Tibial nerve (tissue), 4 donors: ENCODE measurements at regions not wholly inside any gene's neighbourhood (a gene's known extent, or its start where the extent isn't known, plus 50 kb on each side); places are given as distances from the start of the nearest gene placed in this dataset.

Source experiments
- DNase-seq, 2 donors: peaks; one replicate each; pipeline ENCODE4 v3.0.0-alpha.2; 2019; ENCODE audit warnings: low spot score in 2 of 2
- H3K27ac ChIP-seq, 4 donors: fragments of 200-600 bp; sonication (generic) in 3 of 4; one replicate each; pipeline ENCODE4 v1.5.1; 2017 to 2019; ENCODE audit warnings: mild to moderate bottlenecking in 1 of 4
- H3K27me3 ChIP-seq, 2 donors: fragments of 200-600 bp; sonication (generic) in 1 of 2; one replicate each; pipeline versions ENCODE4 v1.5.1 to v1.6.0; 2017 to 2019
- H3K36me3 ChIP-seq, 3 donors: fragments of 200-600 bp; sonication (generic); one replicate each; pipeline ENCODE4 v1.5.1; 2018 to 2019
- H3K4me1 ChIP-seq, 4 donors: fragments of 200-600 bp; sonication (generic) in 3 of 4; one replicate each; pipeline ENCODE4 v1.5.1; 2017 to 2019
- H3K4me3 ChIP-seq, 4 donors: fragments of 200-600 bp; sonication (generic) in 3 of 4; one replicate each; pipeline ENCODE4 v1.5.1; 2017 to 2019; ENCODE audit warnings: mild to moderate bottlenecking in 1 of 4, moderate library complexity in 1 of 4
- H3K9me3 ChIP-seq, 4 donors: fragments of 200-600 bp; sonication (generic) in 3 of 4; one replicate each; pipeline ENCODE4 v1.5.1; 2017 to 2019
- CTCF ChIP-seq, 5 experiments: fragments of 200-600 bp in 3 of 5; fragments of 450-650 bp in 2 of 5; sonication (generic) in 3 of 5; IDR thresholded peaks; one replicate each; pipeline ENCODE4 v1.5.1; 2016 to 2019; ENCODE audit warnings: antibody characterized with exemption in 5 of 5, mild to moderate bottlenecking in 3 of 5, moderate library complexity in 2 of 5
- EP300 ChIP-seq, 2 donors: sonication (generic); formaldehyde crosslinking; IDR thresholded peaks; one replicate each; pipeline ENCODE4 v1.6.1; 2017; ENCODE audit warnings: antibody characterized with exemption in 2 of 2, mild to moderate bottlenecking in 1 of 2
- POLR2A ChIP-seq, 2 donors: fragments of 450-650 bp; IDR thresholded peaks; one replicate each; pipeline ENCODE4 v1.6.1; 2017; ENCODE audit warnings: antibody characterized with exemption in 2 of 2, mild to moderate bottlenecking in 2 of 2, moderate library complexity in 2 of 2
- WGBS, 2 donors: methylation state at CpG; one replicate each; pipeline ENCODE4 v1.1.5; 2018; 5-methylcytosine and 5-hydroxymethylcytosine counted together

GRCh38 chr22:34943830-34944229 lies 122.1 kb upstream of the ISX start:
- DNase-seq = no peak
- no peaks in the 10 kb centered on the region for H3K27me3 ChIP-seq
- 65 to 74% methylated on average over 2 of the region's 2 CpGs for WGBS, 2 donors
- H3K9me3 ChIP-seq = peaks cover 0 to 25% (median 0%) of the 10 kb centered on the region in 4 donors
- TF ChIP-seq CTCF (IDR thresholded peaks at IDR 0.05) (no peak), POLR2A (IDR thresholded peaks at IDR 0.05) (no peak), EP300 (IDR thresholded peaks at IDR 0.05) (no peak)
- no peaks in the 10 kb centered on the region for H3K4me1 ChIP-seq
- no peaks in the 10 kb centered on the region for H3K36me3 ChIP-seq
- no peak overlapping the region for H3K27ac ChIP-seq
- no peak overlapping the region for H3K4me3 ChIP-seq

- no peak for DNase-seq
- WGBS, 2 donors = 90 to 97% methylated on average over 5 of the region's 5 CpGs
- Histone ChIP-seq H3K9me3 (peaks cover 0 to 5% (median 0%) of the 10 kb centered on the region in 4 donors), H3K27ac (no peak overlapping the region), H3K4me1 (no peaks in the 10 kb centered on the region), H3K36me3 (no peaks in the 10 kb centered on the region), H3K4me3 (no peak overlapping the region), H3K27me3 (no peaks in the 10 kb centered on the region)
- TF ChIP-seq EP300 (IDR thresholded peaks at IDR 0.05) = no peak
- no peak for TF ChIP-seq POLR2A (IDR thresholded peaks at IDR 0.05)
- TF ChIP-seq CTCF (IDR thresholded peaks at IDR 0.05) = no peak
These were observed 119.5 kb upstream of the ISX start for GRCh38 chr22:34946339-34946985.

DNA sequence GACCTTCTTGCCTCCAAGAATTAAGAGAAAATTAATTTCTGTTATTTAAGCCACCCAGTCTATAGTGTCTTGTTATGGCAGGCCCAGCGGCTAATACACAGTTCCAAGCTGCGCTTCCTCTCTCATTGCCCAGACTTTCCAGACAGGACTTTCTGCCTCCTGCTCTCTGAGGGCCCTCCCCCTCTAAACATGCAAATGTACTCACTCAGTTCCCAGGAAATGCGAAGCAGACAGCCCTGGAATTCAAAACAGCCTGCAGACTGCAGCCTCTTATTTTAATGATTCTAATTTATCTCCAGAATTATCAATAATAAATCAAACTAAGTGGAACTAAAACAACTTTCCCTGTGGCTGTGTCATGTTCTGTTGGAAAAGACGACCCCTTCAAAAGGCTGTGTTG lies 115.5 kb upstream of the ISX start:
- Histone ChIP-seq H3K27ac (no peak overlapping the region), H3K9me3 (no peaks in the 10 kb centered on the region), H3K36me3 (no peaks in the 10 kb centered on the region), H3K4me3 (no peak overlapping the region), H3K4me1 (no peaks in the 10 kb centered on the region), H3K27me3 (no peaks in the 10 kb centered on the region)
- TF ChIP-seq EP300 (IDR thresholded peaks at IDR 0.05) (no peak), POLR2A (IDR thresholded peaks at IDR 0.05) (no peak), CTCF (IDR thresholded peaks at IDR 0.05) (no peak)
- 18 to 26% methylated on average over 4 of the region's 4 CpGs for WGBS, 2 donors
- no peak for DNase-seq

DNA sequence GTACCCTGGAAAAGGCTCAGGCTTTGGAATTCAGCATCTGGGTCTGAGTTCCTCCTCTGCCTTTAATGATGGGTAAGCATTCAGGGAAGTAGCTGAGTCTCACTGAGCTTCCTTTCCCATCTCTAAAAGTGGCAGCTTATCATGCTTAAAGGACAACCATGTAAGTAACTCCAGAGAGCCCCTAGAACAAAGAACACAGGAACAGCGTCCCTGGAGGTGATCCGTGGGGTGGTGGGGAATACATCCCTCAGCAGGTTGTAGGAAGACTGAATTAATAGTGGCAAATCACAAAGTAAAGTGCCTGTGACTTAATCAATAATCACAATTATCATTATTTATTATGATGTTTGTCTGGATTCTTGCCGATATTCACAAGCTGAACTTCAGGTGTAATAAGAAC lies 114.7 kb upstream of the ISX start:
- Histone ChIP-seq H3K9me3 (no peaks in the 10 kb centered on the region), H3K36me3 (no peaks in the 10 kb centered on the region), H3K27me3 (no peaks in the 10 kb centered on the region), H3K4me3 (no peak overlapping the region), H3K4me1 (no peaks in the 10 kb centered on the region), H3K27ac (no peak overlapping the region)
- DNase-seq = no peak
- TF ChIP-seq POLR2A (IDR thresholded peaks at IDR 0.05) (no peak), EP300 (IDR thresholded peaks at IDR 0.05) (no peak), CTCF (IDR thresholded peaks at IDR 0.05) (no peak)
- 82% methylated on average over 3 of the region's 3 CpGs for WGBS, 2 donors

DNA sequence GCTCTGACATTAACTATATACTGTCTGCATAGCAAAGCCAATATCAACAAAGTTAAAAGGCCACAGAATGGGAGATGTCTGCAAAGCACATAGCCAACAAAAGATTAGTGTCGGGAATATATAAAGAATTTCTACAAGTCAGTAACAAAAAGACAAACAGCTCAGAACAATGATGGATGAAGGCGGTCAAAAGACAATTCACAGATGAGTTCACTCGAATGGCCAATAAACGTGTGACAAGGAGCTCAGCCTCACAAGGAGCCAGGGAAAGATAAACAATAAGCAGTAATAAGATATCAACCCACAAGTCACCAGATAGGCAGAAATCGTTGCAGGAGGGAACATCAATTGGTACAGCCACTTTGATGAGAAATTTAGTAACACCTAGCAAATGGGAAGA lies 106.0 kb upstream of the ISX start:
- H3K9me3 ChIP-seq = peaks cover 0 to 6% (median 0%) of the 10 kb centered on the region in 4 donors
- TF ChIP-seq POLR2A (IDR thresholded peaks at IDR 0.05) (no peak), EP300 (IDR thresholded peaks at IDR 0.05) (no peak), CTCF (IDR thresholded peaks at IDR 0.05) (no peak)
- no peaks in the 10 kb centered on the region for H3K27me3 ChIP-seq
- no peaks in the 10 kb centered on the region for H3K4me1 ChIP-seq
- WGBS, 2 donors = 47 to 67% methylated on average over 5 of the region's 5 CpGs
- H3K27ac ChIP-seq = no peak overlapping the region
- H3K4me3 ChIP-seq = no peak overlapping the region
- no peak for DNase-seq
- H3K36me3 ChIP-seq = no peaks in the 10 kb centered on the region
